ENCODE measurements at regions not wholly inside any gene's neighbourhood (a gene's known extent, or its start where the extent isn't known, plus 50 kb on each side); places are given as distances from the start of the nearest gene placed in this dataset.
"Not testable (repeated sequence)": the region's sequence is repeated elsewhere in the genome, so short reads cannot be mapped to it uniquely, and the experiment has no call there.

DNA sequence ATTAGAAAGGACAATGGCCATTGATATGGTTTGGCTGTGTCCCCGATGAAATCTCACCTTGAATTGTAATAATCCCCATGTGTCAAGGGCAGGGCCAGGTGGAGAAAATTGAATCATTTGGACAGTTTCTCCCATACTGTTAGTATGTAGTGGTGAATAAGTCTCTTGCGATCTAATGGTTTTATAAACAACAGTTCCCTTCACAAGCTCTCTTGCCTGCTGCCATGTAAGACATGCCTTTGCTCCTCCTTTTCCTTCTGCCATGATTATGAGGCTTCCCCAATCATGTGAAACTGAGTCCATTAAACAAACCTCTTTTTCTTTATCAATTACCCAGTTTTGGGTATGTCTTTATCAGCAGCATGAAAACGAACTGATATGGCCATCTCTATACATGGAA lies 302.7 kb downstream of the SFMBT2 start:
- no peak for DNase-seq

DNA sequence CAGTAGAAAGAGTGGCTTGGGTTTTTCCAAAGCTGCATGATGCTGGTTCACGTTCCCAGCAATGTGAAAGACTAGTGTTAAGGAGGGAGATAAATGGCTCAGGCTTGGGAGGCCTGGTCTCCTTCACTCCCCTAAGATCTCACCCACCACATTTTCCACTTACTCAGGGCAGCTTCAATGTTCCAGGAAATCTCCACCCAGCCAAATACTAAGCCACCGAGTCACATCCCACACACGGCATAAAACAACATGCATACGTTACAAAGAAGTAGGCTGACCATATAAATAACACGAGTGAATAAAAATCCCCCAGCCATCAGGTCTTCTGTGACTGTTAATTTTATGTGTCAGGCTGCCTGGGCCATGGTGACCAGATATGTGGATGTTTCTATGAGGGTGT lies 303.5 kb downstream of the SFMBT2 start:
- no peak for DNase-seq

DNA sequence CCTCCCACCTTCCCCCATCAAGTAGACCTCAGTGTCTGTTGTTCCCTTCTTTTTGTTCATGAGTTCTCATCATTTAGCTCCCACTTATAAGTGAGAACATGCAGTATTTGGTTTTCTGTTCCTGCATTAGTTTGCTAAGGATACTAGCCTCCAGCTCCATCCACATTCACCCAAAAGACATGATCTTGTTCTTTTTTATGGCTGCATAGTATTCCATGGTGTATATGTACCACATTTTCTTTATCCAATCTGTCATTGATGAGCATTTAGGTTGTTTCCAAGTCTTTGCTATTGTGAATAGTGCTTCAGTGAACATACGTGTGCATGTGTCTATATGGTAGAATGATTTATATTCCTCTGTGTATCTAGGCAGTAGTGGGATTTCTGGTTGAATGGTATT lies 306.5 kb downstream of the SFMBT2 start:
- not testable (repeated sequence) for DNase-seq

DNA sequence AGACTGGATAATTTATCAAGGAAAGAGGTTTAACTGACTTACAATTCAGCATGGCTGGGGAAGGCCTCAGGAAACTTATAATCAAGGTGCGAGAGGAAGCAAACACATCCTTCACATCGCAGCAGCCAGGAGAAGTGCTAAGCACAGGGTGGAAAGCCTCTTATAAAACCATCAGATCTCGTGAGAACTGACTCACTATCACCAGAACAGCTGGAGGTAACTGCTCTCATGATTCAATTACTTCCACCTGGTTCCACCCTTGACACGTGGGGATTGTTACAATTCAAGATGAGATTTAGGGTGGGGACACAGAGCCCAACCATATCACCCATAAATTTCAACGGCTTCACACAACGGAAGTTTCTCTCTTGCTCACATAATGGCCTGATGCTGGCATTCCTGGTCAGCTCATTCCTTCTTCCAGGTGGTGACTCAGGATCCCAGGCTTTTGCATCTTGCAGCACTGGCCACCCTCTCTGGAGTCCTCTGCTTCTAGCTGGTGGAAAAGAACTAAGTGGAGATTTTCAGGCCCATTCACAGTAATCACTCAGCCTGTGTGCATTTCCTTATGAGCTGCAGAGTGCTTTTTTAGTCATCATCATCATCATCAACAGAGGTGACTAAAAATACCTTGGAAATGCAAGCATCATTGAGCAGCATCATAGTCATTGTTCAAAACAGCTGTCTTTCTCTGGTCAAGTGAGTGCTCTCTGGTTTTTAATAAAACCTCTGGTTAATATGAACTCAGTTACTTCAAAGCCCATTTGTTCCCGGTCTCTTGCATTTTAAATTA lies 308.1 kb downstream of the SFMBT2 start:
- DNase-seq, result peak; percentile 27

DNA sequence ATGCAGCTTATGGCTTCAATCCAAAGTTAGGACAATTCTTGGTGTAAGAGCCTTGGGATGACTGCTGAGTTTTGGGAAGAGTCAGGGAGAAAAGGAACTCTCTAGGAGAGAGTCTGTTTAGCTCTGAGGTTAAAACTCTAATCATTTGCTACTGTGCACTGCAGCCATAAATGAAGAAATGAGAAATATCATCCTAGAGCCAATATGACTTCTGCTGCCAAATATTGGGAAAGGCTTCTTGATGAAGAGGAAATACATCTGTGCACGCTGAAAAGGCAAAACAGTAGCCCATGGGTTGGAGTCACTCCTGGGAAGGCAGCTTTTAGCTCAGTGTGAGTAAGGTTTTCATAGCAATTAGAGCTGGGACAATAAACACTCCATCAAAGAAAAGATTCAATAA lies 308.8 kb downstream of the SFMBT2 start:
- DNase-seq, result no peak

DNA sequence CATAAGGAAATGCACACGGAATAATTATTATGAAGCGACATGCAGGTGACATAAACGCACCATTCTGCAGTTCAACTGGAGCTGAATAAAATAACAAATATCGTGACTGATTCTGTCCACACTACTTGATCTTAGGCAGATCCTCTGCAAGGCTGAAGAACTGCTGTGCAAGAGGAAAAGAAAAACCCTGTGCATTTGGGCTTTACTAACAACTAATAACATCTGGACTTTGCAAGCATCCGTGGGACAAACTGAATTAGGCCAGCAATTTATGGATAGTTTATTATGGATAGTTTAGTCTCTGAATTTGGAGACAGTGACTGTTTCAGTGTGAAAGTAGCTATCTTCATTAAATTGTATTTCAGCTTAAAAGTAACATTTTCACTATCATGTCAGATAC lies 309.4 kb downstream of the SFMBT2 start:
- DNase-seq, result no peak

DNA sequence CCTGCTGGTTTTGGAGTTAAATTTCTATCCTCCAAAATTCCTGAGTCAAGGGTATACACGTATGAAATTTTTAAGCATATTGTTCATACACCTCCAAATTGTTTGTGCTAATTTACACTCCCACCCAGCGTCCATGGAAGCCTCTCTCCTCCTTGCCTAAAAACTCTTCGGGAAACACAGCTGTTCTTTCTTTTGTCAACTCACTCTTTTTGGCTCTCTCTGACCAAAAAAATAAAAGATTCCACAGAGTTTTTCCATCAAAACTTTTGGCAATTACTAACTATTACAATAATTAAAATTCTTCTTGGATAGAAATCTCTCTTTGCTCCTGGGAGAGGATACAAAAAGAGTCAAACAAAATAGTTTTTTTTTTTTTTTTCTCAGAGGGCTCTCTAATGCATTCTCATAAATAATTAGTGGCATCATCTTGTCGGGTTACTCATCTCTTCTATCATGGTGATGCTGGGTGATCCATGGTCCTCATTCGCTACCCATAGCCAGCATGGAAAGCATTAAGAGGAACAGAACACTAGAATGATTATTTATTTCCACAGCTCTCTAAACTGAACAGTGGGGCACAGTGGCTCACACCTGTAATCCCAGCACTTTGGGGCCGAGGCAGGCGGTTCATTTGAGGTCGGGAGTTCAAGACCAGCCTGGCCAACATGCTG lies 310.7 kb downstream of the SFMBT2 start:
- DNase-seq, result no peak

DNA sequence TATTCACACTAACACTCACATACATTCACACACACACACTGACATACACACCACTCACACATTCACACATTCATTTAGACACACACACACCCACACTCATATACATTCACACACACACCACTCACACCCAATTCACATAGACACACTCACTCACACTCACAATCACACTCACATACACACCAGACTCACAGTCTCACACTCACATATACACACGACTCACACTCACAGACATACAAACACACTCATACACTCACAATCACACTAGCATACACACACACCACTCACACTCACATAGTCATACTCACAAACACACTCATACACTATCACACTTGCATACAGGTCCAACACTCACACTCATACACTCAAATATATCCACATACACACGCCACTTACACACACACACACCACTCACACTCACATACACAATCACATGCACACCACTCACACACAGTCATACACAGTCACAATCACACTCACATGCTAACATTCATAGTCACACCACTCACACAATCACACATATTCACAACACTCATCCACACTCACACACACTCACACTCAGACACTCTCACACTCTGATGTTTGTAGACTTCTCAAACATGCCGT lies 312.6 kb downstream of the SFMBT2 start:
- no peak for DNase-seq

DNA sequence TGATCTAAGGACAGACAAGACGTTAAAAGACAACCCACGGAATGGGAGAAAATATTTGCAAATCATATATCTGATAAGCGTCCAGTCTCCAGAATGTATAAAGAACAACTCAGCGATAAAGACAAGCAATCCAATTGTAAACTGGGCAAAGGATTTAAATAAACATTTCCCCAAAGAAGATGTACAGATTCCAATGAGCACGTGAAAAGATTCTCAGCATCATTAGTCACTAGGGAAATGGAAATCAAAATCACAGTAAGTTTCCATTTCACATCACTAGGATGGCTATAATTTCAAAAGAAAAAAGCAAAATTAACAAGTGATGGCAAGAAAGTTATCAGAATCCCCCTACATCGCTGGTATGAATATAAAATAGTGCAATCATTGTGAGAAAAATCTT lies 316.1 kb downstream of the SFMBT2 start:
- no peak for DNase-seq

DNA sequence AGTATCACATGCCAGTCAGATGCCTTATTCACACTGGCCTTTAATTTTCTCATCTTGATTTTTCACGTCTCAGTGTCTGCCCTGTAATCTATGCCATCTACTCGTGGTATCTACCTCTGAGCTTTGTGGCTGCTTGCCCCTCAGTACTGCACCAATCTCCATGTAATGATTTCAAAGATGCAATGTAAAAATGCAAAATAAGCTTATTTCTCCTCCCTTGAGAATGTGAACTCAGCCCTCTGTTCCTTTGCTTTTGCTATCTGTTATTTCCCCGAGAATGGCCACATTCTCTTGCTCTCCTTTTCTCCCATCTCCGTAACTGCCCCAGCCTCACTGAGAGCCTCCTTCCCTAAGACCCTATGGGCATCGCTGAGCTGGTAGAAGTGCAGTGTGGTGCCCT lies 317.5 kb downstream of the SFMBT2 start:
- DNase-seq, result no peak

DNA sequence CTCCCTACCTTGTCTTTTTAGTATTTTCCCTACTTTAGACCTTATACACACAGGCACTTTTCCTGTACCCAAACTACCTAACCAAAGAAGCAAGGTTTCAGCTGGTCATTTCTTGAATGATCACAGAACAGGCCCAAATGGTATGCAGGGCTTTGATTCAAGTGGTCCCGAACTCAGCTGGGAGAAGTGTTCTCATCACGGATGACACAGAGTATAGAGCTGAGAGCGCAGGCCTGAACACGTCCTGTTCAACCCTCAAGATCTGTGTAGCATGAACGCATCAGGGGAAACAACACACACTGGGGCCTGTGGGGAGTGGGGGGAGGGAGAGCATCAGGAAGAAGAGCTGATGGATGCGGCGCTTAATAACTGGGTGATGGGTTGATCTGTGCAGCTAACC lies 318.2 kb downstream of the SFMBT2 start:
- no peak for DNase-seq

DNA sequence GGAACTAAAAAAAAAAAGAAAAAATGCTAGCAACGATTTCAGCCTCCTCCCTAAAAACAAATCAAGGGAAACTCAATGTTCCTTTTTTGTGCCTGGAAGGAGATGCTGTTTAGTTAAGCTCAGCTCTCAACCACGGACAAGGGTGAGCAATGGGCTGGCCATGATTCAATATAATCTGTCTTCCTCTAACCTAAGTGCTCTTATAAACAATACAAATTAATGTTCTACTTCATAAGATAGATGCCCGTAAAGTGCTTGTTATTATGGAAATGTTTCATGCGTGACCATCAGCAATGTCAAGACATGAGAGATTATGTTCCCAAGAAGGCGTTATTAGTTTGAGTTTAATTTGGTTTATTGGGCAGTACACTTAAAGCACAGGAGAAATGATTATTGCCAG lies 320.3 kb downstream of the SFMBT2 start:
- no peak for DNase-seq

DNA sequence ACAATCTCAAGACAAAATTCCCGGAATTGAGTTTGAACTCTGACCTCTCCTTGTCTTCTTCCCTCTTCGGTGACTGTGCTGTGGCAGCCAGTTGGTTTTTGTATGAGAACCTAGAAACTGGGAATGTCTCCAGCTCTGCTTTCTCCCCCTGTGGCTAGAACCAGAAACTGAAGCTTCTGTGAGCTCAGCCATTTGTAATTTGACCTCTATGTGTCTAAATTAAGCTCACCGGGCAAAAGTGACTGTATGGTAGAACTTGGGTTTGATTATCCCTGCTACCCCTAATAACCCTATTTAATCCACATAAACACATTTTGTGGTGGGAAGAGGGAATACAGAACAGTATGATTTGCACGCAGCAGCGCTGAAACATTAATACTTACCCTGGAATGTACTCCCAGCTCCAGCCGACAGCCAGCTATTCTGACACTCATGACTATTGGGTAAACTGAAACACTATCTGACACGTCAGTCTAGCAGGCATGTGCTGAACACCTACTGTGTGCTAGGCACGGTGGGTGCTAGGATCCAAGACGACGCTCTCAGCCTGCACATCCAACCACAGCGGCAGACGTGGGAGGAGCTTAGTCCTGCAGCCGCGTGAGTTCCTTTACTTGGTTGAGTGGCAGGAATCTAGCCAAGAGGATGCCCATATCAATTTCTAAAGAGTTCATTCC lies 324.8 kb downstream of the SFMBT2 start:
- DNase-seq, result peak; percentile 71

DNA sequence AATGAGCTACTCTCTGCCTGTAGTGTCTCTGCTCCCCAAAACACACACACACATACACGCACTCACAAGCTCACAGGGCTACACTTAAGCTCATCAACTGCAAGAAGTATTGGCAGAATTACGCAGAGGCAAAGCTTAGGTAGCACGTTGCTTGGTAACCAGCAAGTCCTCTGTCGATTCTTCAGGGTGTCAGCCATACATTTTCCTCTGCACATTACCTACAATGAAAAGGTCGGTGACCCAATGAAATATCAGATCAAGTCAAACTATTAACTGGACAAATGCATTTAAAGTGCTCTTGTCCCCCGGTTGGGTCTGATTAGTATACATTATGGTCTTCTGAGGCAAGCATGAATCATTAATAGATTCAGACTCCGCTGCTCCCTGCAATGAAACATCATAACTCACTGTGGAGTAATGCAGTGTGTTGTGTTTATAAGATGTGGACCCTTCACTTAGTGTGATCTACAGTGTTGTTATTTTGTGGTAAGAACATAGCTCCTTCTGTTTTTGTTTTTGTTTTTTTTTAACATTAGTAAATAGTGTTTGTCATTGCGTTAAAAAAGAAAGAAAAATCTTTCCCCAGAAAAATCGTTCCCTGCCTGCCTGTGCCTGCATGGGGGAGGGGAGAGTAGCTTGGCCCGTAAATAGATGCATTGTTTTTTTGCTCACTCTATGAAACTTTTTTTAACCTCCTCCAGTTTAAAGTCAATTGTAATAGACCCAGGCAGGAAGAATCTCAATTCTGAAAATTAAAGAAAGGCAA lies 325.5 kb downstream of the SFMBT2 start:
- DNase-seq, result peak; percentile 78

DNA sequence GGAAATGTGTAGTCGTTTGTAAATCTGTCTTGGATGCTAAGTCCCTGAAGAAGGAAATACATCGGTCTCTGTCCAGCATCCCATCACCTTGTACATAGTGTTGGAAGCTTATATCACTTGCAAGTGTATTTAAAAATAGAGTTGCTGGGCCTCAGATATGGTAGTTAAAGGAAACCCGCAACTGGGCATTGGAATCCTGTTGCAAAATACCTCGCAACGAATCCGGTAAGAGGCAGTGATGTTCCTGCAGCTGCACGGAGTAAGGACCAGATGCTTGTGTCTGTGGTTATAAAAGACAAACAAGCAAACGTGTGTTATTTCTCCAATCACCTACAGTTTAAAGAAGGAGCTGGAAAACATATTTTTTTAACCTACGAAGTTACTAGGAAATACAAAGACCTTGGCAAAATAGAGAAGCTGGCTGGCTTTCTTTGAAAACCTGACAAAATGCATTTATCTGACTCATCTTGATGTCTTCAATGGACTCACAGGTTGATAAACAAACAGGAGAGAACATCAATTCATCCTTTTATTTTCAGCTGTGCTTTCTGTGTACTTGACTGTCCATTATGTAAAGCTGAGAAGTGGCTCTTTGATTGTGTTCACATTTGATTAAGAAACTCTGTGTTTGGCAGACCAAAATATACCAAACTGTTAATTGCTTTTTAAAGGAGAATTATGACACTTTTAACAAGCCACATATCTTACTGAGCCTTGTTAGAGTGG lies 326.4 kb downstream of the SFMBT2 start:
- DNase-seq, result peak; percentile 18

DNA sequence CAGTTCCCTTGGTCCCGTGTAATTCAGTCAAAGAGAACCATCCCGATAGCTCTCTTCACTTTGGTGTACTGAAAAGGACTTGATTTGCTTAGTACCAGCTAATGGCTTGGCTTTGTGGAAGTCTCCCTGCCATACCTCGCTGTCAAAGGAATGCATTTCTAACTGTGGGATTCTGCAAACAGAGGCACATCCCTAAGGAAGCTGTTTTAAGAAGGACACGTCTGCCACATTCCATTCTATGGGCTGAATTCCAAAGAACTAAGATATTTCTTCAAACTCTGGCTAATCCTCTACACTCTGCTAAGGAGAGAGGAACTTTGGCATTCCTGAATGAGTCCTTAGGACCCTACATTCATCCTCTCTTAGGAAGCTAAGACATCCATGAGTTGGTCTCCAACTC lies 327.9 kb downstream of the SFMBT2 start:
- DNase-seq, result peak; percentile 16

DNA sequence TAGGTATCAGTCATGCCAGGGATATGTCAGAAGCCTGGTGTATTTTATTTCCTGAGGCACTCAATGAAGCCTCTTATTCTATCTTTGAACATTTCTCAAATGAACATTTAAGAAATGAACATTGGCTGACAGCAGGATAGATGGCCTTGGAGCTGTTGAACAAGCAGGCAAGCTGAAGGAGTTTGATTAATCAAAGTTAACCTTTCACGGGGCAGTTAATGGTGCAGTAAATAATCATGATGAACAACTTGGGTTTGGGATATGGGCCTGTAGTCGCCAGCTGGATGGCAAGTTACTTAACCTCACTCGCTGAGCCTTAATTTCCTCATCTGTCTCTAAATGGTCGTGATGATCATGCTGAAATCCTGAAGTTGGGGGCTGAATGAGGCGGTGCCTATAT lies 333.0 kb downstream of the SFMBT2 start:
- no peak for DNase-seq

DNA sequence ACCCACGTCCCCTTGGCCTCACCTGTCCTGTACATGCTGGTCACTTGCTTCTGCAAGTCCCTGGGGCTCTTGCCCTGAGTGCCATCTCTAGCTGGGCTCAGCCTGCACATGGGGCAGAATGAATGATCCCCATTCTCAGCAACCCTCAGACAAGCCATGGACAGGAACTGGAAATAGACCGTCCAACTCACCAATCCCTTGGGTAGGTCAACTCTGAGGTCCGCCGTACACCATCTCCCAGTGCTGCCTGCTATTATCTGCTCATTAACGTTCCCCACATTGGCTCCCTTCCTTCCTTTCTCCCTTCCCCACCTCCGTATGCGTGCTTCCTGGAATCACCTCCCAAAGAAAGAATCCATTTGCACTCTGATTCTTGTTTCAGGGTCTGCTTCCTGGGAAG lies 335.0 kb downstream of the SFMBT2 start:
- no peak for DNase-seq

DNA sequence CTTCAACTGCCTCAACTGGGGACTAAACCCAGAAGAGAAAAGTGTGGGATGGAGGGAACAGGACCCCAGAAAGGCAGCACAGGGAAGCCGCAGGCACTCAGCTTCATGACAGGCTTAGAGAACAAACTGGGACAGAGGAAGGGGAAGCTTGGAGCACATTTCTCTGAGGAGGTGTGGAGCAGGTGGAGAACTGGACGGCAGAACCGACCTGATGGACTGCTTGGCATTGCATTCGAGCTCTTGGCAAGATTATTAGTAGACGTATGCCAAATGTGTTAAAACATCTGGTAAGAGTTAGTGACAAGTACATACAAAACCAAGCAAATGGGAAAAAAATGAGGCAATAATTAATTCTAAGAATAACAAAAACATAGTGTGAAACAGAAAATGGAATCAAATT lies 335.7 kb downstream of the SFMBT2 start:
- DNase-seq, result peak; percentile 46

DNA sequence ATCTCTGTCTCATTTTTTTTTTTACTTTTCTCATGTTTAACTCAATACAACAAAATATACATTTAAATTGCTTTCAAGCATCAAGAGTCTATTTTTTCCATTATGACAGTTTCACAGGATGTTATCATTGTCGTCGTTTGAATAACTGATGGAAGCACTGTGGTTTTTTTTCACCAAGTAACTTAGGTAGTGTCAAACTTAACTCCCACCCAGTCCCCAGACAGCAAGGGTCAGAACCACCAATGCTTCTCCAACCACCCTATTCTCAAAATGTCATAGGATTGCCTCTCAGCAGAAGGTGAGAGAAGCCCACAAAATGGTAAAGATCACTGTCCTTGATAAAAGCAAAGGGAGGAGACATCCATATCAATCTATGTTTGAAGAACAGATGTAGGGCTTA lies 339.4 kb downstream of the SFMBT2 start:
- no peak for DNase-seq

DNA sequence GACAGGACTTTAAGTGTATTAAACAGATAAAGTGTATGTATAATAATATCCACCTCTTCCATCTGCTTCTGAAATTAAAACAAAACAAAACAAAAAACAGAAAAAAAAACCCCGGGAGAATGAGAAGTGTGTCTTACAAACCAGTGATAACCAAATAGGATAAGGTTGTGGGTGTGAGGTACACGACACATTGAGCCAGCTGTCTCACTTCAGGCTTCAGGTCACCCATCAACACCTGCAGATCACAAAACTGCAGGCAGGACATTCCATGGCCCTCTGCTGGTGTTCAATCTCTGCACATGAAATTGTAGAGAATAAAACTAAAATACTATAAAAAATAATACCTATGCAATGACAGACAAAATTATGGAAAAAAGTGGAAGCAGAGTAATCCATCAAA lies 339.9 kb downstream of the SFMBT2 start:
- DNase-seq, result no peak

DNA sequence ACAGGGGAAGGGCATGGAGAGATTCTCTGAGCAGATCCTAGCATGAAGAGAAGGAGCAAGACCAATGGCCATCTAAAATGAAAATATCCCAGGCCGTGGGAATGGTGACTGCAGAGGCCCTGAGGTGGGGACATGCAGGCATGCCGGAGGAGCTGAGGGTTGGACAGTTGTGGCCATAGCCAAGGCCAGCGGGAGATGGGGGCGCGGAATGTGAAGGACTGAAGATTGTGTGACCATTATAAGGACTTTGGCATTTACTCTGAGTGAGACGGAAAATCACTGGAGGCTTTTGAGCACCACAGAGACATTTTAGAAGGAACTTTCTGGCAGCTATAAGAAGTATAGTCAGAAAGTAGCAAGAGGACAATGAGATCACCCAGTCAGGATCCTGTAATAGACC lies 341.1 kb downstream of the SFMBT2 start:
- DNase-seq, result no peak
